Endothelial cell of umbilical vein (primary cell): ENCODE measurements at regions not wholly inside any gene's neighbourhood (a gene's known extent, or its start where the extent isn't known, plus 50 kb on each side); places are given as distances from the start of the nearest gene placed in this dataset.

Source experiments
- BruUV-seq: library from RNA; stranded (reverse); fragments of 400-500 nt; replicated peaks from 2 replicates; lab custom pipeline; 2021; lab: Mats Ljungman, UMichigan
- CTCF ChIA-PET: fragments of 300-600, 350-600 bp; sonication (Branson Sonifier 250); formaldehyde crosslinking; loops from one replicate; lab custom pipeline; 2021; ENCODE audit warnings: antibody characterized with exemption, inconsistent platforms; lab: Charles Lee
- POLR2A ChIA-PET: fragments of 300-600, 350-600 bp; sonication (Branson Sonifier 250); formaldehyde crosslinking; loops from one replicate; lab custom pipeline; 2021; ENCODE audit warnings: antibody characterized with exemption, inconsistent platforms; lab: Charles Lee
- DNase-seq: peaks from one replicate; pipeline ENCODE4 v3.0.0-alpha.2; 2011; ENCODE audit warnings: low read depth, low spot score
- FAIRE-seq: peaks from 2 replicates; lab custom pipeline; 2011; peaks lifted over from hg19 to GRCh38; lab: Jason Lieb, UNC
- H2AFZ ChIP-seq: 2 replicates; pipeline ENCODE4 v1.6.0; 2012; ENCODE audit warnings: low read depth, low read length, control low read depth, inconsistent platforms
- H3K27ac ChIP-seq: 2 replicates; pipeline ENCODE4 v1.5.1; 2011; ENCODE audit warnings: low read depth, mild to moderate bottlenecking, control low read depth, low read length, moderate library complexity; ENCODE audit not compliant: insufficient read depth
- H3K27me3 ChIP-seq, 2 experiments: 2 replicates each; pipeline versions ENCODE4 v1.6.0 to v1.6.1; 2011; ENCODE audit warnings: low read length in 2 of 2, mixed read lengths in 1 of 2; ENCODE audit not compliant: control insufficient read depth in 2 of 2, insufficient read depth in 2 of 2
- H3K36me3 ChIP-seq, 2 experiments: 2 replicates in 1 of 2; 3 replicates in 1 of 2; pipeline ENCODE4 v1.5.1; 2011; ENCODE audit warnings: low read length in 2 of 2, mild to moderate bottlenecking in 1 of 2, moderate library complexity in 1 of 2; ENCODE audit not compliant: control insufficient read depth in 2 of 2, insufficient read depth in 2 of 2; ENCODE audit errors: extremely low read depth in 1 of 2
- H3K4me1 ChIP-seq: 3 replicates; pipeline ENCODE4 v1.5.1; 2011; ENCODE audit warnings: mild to moderate bottlenecking, low read length; ENCODE audit not compliant: control insufficient read depth, insufficient read depth; ENCODE audit errors: extremely low read depth
- H3K4me2 ChIP-seq: 2 replicates; pipeline ENCODE4 v1.6.1; 2011; ENCODE audit warnings: low read length, control low read depth, mixed read lengths; ENCODE audit not compliant: insufficient read depth
- H3K4me3 ChIP-seq, 3 experiments: fragments of 200-600 bp in 1 of 3; sonication (generic), shearing (Covaris generic) in 1 of 3; replicated peaks in 1 of 3; 2 replicates each; pipeline ENCODE4 v1.5.1; 2011 to 2016; ENCODE audit warnings: control low read depth in 3 of 3, low read length in 3 of 3, mild to moderate bottlenecking in 2 of 3, inconsistent platforms in 1 of 3, low read depth in 1 of 3, moderate library complexity in 1 of 3; ENCODE audit not compliant: insufficient read depth in 1 of 3
- H3K79me2 ChIP-seq: 2 replicates; pipeline ENCODE4 v1.6.0; 2012; ENCODE audit warnings: low read length, inconsistent platforms; ENCODE audit not compliant: control insufficient read depth, insufficient read depth
- H3K9ac ChIP-seq: replicated peaks from 2 replicates; pipeline ENCODE3; 2011; ENCODE audit warnings: low read length, control low read depth; ENCODE audit not compliant: insufficient read depth; ENCODE audit errors: extremely low read depth
- H3K9me1 ChIP-seq: replicated peaks from 3 replicates; pipeline ENCODE4 v1.6.0; 2011; ENCODE audit warnings: mild to moderate bottlenecking, low read length; ENCODE audit not compliant: control insufficient read depth, insufficient read depth; ENCODE audit errors: extremely low read depth
- H3K9me3 ChIP-seq: replicated peaks from 2 replicates; pipeline ENCODE4 v1.5.1; 2012; ENCODE audit warnings: low read length, inconsistent platforms; ENCODE audit not compliant: control insufficient read depth, insufficient read depth
- H4K20me1 ChIP-seq: replicated peaks from 2 replicates; pipeline ENCODE3; 2011; ENCODE audit warnings: mild to moderate bottlenecking, low read length; ENCODE audit not compliant: control insufficient read depth, insufficient read depth; ENCODE audit errors: extremely low read depth
- EZH2 ChIP-seq: IDR thresholded peaks from 2 replicates; pipeline ENCODE4 v1.6.1; 2012; ENCODE audit warnings: borderline replicate concordance, low read depth, mild to moderate bottlenecking, moderate library complexity, low read length, inconsistent platforms; ENCODE audit not compliant: severe bottlenecking
- FOS ChIP-seq: IDR thresholded peaks from 2 replicates; pipeline ENCODE4 v1.6.1; 2011; ENCODE audit warnings: mild to moderate bottlenecking, low read length, moderate library complexity, borderline replicate concordance; ENCODE audit not compliant: insufficient read depth
- GATA2 ChIP-seq: IDR thresholded peaks from 2 replicates; pipeline ENCODE4 v1.7.0; 2011; ENCODE audit warnings: low read depth, mild to moderate bottlenecking, moderate library complexity, mixed read lengths, low read length; ENCODE audit not compliant: insufficient read length, insufficient read depth
- JUN ChIP-seq: IDR thresholded peaks from 2 replicates; pipeline ENCODE4 v1.6.1; 2011; ENCODE audit warnings: borderline replicate concordance, low read depth; ENCODE audit not compliant: insufficient read length, insufficient read depth
- MYC ChIP-seq: IDR thresholded peaks from one replicate; pipeline ENCODE4 v1.6.1; 2011; ENCODE audit warnings: mild to moderate bottlenecking, low read depth, low read length
- POLR2A ChIP-seq: IDR thresholded peaks from 2 replicates; pipeline ENCODE4 v1.6.1; 2012; ENCODE audit warnings: low read depth, mild to moderate bottlenecking, control low read depth, low read length
- POLR2AphosphoS5 ChIP-seq: IDR thresholded peaks from 2 replicates; pipeline ENCODE4 v1.6.1; 2012; ENCODE audit warnings: low read depth, mild to moderate bottlenecking, control low read depth, low read length, moderate library complexity; ENCODE audit not compliant: insufficient read depth
- dilution Hi-C: fragments of 300-500 bp; cut with MboI; formaldehyde crosslinking; loops from one replicate; pipeline ENCODE4 v1.15.0; 2019; ENCODE audit warnings: low sequenced_read_pairs; ENCODE audit not compliant: extremely low pct_ligation_motif_present
- intact Hi-C: fragments of 100-400 bp; cut with micrococcal nuclease; formaldehyde crosslinking; loops from one replicate; pipeline ENCODE4 v1.10.0; 2022
- TF ChIP-seq, protein P1 (sequence below): IDR thresholded peaks from 2 replicates; pipeline ENCODE4 v1.6.1; 2011; ENCODE audit not compliant: insufficient read depth, insufficient read length
- TF ChIP-seq, protein P2 (sequence below), 2 donors: IDR thresholded peaks; 1 replicate in 1 of 2; 2 replicates in 1 of 2; pipeline ENCODE4 v1.5.1; 2011; ENCODE audit warnings: low read length in 2 of 2, mild to moderate bottlenecking in 2 of 2, moderate library complexity in 2 of 2, control low read depth in 1 of 2, inconsistent platforms in 1 of 2, low read depth in 1 of 2; ENCODE audit not compliant: insufficient read depth in 1 of 2; ENCODE audit errors: extremely low read depth in 1 of 2

DNA sequence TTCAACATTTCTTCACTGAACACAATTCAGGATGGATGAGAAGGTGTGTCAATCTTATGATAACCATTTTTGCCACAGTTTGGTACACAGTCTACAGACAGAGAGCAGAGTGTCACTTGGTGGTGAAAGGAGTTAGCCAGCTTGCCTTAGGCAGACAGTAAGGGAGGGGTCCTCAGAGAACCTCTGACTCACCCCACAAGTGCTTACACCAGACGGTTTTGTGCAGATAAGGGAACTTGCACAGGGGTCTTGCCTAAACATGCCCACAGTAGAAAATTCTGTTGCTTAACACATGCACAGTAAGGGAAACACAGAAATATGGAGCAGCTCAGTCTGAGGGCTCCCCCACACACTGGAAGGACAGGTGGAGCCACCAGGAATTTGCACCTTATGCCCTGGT lies 204.5 kb upstream of the CDH8 start:
- intact Hi-C loops = no loop called here
- dilution Hi-C loops = no loop called here
- Histone ChIP-seq H3K4me1 (no peaks in the 10 kb centered on the region), H3K27me3 (no peaks in the 10 kb centered on the region), H3K9ac (no peak overlapping the region), H3K9me1 (no peaks in the 10 kb centered on the region), H3K4me3 (no peak overlapping the region), H3K4me2 (no peak overlapping the region), H3K9me3 (peaks cover 2% of the 10 kb centered on the region), H3K36me3 (no peaks in the 10 kb centered on the region), H3K79me2 (no peaks in the 10 kb centered on the region), H4K20me1 (no peaks in the 10 kb centered on the region), H3K27ac (no peak overlapping the region), H2AFZ (no peak overlapping the region)
- no peak for DNase-seq
- no TSS peak for BruUV-seq
- CTCF ChIA-PET = no interaction called here
- TF ChIP-seq GATA2 (no peak), EZH2 (no peak), JUN (no peak), MYC (no peak), POLR2AphosphoS5 (no peak), POLR2A (no peak), FOS (no peak)
- TF ChIP-seq, protein P1, sequence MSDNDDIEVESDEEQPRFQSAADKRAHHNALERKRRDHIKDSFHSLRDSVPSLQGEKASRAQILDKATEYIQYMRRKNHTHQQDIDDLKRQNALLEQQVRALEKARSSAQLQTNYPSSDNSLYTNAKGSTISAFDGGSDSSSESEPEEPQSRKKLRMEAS = no peak
- TF ChIP-seq, protein P2, sequence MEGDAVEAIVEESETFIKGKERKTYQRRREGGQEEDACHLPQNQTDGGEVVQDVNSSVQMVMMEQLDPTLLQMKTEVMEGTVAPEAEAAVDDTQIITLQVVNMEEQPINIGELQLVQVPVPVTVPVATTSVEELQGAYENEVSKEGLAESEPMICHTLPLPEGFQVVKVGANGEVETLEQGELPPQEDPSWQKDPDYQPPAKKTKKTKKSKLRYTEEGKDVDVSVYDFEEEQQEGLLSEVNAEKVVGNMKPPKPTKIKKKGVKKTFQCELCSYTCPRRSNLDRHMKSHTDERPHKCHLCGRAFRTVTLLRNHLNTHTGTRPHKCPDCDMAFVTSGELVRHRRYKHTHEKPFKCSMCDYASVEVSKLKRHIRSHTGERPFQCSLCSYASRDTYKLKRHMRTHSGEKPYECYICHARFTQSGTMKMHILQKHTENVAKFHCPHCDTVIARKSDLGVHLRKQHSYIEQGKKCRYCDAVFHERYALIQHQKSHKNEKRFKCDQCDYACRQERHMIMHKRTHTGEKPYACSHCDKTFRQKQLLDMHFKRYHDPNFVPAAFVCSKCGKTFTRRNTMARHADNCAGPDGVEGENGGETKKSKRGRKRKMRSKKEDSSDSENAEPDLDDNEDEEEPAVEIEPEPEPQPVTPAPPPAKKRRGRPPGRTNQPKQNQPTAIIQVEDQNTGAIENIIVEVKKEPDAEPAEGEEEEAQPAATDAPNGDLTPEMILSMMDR (IDR thresholded peaks at IDR 0.05; ENCODE audit: extremely low read depth in 1 of 2, insufficient read depth in 1 of 2, low read depth in 1 of 2, low read length in 2 of 2) = no peak
- no peak for FAIRE-seq
- POLR2A ChIA-PET = no interaction called here
